Fibroblast of skin of abdomen (primary cell): ENCODE measurements at regions not wholly inside any gene's neighbourhood (a gene's known extent, or its start where the extent isn't known, plus 50 kb on each side); places are given as distances from the start of the nearest gene placed in this dataset.
"Not testable (repeated sequence)": the region's sequence is repeated elsewhere in the genome, so short reads cannot be mapped to it uniquely, and the experiment has no call there.

Experiments used
- DNase-seq: peaks from one replicate; pipeline ENCODE4 v3.0.0-alpha.2; 2013

DNA sequence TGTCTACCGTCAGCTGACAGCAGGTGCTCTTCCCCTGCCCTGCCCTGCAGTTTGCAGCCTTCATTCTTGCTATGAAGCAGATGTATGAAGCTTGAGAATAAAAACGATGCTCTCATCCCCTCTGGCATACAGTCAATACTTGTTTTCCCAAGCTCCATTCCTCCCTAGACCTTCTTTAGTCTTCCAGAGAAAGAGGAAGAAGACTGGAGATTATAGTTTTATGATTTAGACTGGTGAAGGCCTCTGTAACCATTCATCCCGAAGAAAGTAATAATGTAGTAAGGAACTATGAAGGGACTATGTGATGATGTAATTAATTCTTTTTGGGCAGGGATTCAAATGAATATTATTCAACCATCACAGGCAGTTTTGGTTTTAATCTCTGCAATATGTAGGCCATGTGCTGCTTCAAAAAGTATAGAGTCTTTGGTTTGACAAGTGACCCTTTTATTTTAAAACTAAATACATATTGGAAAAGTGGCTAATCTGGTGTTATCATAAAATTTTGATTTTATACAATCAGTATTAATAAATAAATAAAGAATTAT, 242.4 kb upstream of the KIAA1217 start:
- DNase-seq: no peak

DNA sequence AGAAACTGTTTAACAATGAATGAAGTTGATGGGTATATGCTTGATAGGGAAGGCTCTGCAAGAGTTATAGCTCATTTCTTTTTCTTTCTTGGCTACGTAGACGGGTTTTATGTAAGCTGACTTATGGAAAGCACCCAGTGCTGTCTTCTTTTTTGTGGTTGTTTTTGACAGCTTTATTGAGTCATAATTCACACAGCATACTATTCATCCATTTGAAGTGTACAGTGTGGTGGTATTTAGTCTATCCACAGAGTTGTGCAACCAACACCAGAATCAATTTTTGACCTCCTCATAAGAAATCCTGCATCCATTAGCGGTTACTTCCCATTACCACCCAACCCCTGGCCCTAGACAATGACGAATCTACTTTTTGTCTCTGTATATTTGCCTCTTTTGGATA, 240.6 kb upstream of the KIAA1217 start:
- peak; percentile 90 for DNase-seq

DNA sequence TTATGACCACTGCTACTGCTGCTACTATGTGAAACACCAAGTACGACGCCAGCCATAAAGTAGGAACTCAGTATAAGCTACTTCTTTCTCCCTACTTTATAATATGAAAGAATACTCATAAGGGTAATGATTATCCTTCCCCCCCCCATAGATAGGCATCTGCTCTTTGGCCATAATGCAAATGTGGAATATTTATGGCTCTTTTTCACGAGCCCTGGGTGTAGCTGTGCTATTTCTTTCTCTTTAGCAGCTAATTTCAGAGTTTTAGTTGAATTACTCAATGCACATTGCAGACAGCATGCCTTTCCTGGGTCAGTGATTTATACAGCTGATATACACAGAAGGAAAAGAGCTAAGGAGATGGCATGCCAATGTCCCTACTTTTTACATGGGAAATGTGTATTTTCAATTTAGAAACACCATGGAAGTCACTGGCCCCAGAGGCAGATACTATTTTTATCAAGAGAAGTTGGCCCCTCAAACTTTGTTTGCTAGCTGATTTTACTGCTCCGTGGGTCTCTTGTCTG, 234.1 kb upstream of the KIAA1217 start:
- no peak for DNase-seq

DNA sequence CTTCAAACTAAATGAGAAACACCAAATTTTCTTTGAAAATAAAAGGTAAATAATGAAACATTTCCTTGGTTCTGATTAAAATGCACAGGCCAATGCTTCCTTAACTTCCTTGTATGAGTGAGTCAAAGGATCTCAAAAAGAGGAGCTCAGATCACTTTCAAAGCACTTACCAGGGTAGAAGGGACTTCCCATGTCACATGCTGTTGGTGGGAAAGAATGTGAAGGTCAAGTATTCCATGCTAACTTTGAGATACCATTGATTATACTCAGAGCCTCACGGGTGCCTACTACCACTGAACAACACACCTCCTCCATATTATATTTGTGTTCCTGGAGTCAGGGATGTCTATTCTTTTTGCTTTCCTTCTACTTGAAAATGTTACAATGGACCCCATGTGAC, 233.5 kb upstream of the KIAA1217 start:
- DNase-seq: no peak

DNA sequence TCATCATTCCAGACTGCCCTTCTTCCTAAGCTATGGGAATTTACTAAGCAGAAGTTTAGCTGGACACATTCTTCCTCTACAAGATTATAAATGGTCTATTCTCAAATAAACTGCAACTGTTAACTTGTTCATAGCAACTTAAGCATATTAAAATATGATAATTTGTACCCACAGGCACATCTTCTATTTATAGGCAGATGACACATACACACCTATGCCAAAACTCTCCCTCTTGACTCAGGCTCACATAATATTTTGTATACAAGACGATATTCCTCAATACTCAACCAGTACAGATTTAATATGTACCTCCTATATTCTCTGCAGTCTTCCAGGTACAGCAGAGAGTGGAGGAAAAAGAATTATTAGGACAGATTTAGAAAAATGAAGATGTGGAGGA, 232.7 kb upstream of the KIAA1217 start:
- DNase-seq: no peak

DNA sequence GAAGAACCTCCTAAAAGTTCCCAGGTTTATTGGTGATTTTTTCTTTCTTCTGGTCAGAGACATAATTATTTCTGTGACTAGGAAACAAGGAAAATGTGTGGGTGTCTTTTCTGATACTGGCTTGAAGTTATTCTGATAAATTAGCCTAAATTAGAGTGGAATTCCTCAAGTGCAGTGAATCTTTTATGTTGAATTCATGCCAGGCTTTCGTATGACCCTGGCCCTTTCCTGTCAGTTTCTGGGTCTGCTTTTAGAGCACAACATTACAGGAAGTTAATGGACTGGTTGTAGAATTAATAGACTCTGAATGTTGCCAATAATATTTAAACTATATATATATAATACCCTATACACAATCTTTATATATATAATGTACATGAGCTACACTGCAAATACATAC, 230.6 kb upstream of the KIAA1217 start:
- no peak for DNase-seq

DNA sequence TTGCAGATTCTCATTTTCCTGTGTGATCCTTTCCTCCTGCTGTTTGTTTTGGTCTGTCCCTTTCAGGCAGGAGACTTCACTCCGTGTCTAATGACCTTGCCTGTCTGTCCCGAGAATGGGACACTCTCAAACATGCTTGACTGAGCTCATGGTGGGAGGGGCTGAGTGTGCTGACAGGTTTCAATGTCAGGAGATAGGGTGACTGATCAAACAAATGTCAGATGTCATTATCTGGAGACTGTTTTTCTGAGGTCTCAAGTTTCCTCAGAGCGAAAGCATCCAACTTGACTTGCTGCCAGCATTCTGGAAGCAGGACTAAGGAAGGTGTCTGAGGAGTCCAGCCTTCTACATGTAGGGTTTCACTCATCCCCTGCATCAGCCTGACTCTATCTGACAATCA, 228.8 kb upstream of the KIAA1217 start:
- DNase-seq: no peak

DNA sequence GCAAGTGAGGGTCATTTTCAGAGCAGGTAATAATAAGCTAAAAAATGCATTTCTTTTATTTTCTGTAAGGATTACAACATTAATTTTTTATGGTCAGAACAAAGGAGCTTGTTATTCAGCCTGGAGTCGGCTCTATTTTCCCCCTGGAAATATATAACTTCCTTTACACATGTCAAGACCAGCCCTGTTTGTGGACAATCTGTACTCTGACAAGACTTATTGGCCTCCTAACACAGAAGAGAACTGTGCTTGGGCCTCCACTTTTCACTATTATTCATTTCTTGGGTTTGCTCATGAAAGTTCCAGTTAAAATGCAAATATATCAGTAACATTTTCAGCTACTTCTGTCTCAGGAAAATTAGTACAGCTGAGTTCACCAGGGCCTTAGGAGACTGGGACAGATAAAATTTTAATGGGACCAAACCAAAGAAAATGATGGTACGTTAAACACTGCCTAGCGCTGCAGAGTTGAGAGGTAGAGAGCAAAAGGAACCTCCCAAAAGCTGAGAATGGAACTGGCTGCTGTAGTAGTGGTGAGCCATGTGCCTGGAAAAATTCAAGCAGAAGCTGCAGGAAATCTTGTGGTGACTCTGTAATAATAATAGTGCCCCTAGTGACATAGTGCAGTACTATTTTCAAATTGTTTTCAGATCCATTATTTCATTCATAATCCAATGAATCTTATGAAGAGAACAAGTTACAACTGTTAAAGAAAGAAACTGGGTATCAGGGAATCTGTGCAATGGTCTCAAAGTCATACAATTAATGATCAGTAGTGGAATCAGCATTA, 227.2 kb upstream of the KIAA1217 start:
- DNase-seq: no peak

DNA sequence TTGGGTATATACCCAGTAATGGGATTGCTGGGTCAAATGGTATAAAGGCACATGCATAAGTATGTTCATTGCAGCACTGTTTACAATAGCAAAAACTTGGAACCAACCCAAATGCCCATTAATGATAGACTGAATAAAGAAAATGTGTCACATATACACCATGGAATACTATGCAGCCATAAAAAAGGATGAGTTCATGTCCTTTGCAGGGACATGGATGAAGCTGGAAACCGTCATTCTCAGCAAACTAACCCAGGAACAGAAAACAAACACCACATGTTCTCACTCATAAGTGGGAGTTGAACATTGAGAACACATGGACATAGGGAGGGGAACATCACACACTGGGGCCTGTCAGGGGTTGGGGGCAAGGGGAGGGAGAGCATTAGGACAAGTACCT, 224.5 kb upstream of the KIAA1217 start:
- DNase-seq: not testable (repeated sequence)

DNA sequence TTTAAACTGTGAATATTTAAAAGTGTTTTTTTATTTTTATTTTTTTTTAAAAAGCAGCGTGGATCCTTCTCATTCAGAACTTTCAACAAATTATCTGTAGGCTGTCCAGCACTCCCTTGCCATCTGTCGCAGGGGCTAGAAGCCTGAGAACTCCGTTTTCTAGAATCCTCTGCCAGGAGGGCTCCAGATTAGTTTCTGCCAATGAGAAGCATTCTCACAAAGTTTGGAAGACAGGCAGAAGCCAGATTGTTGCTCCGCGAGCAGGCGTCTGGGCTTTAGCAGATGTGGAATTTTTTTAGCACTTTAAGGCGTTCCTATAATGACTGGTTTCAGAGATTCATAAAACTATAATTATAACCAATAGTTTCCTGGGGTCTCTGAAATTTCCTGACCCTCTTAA, 220.9 kb upstream of the KIAA1217 start:
- DNase-seq: no peak

DNA sequence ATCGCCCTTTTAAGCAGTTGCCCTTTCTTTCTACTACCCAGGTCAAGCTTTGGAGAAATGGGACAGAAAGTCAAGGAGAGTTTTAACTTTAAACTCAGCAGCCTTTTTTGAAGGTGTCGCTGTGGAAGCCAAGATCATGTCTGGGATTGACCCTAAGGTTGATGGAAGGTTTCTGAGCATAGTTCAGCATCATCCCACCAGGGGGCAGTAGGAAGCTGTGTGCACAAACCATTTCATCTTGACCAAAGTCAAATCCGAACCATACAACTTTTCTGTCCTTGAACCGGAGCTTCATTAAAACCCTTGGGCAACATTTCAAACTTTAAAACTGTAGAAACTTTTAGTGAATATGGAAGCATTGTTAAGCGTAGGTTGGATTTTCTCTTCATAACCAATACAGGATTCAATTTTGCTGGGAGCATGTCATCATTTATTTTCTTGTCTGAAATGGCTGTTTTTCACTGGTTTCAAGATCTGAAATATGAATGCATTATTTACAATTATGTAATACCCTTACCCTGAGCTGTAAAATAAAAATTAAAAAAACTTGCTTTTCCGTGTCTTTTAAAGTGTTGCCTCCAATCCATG, 214.4 kb upstream of the KIAA1217 start:
- peak; percentile 58 for DNase-seq

DNA sequence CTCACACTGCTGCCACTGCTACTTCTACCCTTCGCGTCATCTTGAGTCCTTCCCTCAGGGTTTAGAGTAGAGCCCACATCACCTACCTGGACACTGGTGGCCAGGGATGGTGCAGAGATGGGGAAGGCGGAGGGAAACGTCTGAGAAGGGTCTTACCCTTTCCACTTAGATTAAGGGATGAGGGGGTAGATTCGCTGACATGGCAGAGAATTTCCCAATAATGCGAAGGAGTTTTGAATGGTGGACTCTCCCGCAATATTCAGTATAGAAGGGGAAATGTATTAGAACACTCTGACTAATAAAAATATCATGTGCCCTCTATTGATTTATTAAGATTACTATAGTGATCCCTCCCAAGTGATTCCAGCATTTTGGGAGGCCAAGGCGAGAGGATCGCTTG, 209.5 kb upstream of the KIAA1217 start:
- no peak for DNase-seq

DNA sequence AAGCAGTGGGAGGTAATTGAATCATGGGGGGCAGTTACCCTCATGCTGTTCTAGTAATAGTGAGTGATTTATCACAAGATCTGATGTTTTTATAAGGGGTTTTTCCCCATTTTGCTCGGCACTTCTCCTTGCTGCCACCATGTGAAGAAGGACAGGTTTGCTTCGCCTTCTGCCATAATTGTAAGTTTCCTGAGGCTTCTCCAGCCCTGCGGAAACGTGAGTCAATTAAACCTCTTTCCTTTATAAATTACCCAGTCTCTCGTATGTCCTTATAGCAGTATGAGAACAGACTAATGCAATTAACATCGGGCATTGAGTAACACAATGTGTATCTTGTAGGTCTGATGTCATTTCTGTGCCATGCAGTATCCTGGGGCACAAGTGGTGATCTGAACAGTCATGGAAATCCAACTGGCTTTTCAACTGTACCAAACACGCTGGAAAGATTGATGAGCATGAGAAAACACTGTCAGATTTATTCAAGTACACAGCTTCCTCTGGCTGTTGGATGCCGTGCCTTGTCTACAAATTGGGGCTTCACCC, 208.6 kb upstream of the KIAA1217 start:
- no peak for DNase-seq

DNA sequence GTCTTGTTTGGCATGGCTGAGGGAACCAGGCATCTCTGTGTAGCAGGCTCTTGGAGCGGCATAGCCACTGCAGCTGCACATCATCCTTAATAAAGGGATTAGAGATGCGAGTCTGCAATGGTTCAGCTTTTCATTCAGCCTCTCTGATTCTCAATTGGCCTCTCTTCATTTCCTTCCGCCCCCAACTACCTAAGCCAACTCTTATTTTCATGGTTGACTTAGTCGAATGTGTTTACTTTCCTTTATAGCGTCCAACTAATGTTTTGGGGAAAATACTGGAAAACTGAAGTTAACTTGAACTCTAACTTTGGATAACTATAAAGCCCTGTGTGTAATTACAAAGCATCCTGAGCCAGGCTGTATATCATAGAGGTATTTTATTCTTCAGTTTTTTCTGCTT, 202.2 kb upstream of the KIAA1217 start:
- no peak for DNase-seq

DNA sequence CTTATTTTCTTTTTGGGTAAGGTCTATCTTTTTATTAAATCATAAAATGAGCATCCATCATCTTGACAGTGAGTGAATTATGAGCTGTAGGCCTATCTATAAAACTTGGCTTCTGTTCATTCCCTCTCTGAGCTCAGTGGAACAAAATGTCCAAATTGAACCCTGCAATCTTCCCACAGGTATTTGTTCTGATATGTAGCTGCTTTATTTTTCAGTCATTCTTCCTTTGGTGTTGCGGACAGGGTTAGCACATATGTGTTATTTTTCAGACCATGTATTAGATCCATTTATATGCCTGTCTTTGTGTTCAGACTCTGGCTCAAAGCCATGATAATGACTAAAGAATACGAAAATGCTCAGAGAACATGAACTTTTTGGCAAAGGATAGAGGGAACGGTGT, 201.6 kb upstream of the KIAA1217 start:
- peak; percentile 36 for DNase-seq

DNA sequence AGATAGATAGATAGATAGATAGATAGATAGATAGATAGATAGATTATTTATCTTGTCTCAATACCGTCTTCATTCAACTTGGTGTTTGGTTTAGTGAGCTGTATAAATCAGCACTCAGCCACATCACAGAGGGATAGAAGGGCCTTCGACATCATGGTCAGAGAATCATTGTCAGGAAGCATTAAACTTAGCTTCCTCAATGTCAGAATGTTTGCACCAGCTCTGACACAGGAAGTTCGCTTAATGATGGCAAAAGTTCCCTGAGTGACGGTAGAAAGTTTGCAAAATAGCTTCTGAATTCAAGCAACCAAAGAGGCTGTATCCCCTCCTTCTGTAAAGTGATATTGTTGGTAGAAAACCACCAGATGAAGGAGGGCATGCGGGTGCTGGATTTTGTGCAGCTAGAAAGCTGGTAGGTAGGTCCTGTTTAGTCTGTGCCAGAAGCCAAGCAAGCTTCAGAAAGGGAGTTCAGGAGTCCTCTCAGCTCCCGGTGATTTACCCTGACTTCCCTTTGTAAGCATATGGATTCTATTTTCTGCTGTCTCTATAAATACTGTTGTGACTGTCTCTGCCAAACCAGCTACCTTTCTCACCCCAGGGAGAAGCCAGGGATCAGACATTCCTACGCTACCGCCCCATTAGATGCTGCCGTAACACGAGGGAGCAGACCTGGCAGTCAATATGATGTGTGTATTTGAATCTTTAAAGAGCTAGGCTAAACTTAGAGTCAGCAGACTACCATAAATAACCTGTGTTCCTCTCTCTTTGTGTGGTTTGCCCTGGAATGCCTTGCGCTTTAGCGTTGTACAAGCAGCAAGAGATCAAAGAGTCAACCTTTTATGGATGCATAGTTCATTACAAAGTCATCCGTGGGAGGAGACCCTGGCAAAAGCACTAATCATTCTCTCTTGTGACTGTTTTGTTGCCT, 200.5 kb upstream of the KIAA1217 start:
- peak; percentile 97 for DNase-seq

DNA sequence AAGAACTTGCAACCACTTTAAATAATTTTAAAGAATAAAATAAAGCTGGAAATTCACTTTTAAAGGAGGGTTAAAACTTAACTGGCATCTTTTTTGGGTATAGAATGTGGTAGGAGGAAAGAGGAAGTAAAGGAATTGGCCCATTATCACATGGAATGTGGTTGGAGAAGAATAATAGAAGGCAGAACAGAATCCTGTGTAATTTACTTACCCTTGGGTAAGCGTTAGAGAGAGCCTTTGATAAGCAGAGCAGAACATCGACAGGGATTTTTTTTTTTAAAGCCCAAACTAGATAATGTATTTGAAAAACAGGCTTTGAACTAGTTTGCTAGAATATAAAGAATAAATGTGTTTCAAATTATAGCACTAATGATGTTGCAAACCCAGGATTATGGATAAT, 199.8 kb upstream of the KIAA1217 start:
- no peak for DNase-seq

DNA sequence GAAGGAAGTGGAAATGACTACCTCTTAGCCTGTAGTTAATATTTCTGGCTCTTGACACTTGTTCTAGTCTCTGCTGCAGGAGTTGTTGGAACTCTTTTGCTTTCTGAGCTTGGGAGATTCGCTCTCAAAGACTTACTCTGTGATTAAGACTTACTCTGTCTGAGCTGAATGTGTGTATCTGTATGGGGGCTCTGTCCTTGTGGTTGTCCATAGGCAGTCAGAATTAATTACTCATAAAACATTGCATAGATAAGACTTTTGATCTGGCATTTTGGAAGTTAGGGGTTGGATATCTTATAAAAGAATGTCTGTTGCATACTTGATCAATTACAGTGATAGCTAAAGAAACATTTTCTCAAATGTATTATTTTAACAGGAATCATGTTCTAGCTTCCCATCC, 199.2 kb upstream of the KIAA1217 start:
- DNase-seq: peak; percentile 46

DNA sequence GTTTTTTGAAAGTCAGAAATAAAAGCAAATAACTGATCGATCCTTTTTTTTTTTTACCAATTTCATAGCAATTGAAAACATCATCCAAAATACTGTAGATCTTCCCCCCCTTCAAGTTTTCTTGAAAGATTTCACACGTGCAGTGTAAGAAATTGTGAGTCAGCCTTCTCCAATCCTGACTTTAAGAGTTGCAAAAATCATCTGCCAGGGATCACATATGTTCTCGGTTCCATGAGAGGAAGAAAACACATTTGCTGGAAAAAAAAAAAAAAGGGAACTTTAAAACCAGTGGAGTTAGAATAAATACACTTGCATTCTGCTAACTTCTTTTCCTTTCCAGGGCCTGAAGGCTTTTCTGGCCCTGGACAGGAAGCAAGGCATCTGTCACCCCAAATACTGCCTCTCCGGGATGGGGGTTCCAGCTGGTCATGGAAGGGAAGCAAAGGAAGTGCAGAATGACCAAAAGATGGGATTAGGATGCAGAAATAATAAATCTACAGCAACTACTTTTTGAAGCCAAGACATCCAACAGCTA, 198.4 kb upstream of the KIAA1217 start:
- DNase-seq: peak; percentile 59

DNA sequence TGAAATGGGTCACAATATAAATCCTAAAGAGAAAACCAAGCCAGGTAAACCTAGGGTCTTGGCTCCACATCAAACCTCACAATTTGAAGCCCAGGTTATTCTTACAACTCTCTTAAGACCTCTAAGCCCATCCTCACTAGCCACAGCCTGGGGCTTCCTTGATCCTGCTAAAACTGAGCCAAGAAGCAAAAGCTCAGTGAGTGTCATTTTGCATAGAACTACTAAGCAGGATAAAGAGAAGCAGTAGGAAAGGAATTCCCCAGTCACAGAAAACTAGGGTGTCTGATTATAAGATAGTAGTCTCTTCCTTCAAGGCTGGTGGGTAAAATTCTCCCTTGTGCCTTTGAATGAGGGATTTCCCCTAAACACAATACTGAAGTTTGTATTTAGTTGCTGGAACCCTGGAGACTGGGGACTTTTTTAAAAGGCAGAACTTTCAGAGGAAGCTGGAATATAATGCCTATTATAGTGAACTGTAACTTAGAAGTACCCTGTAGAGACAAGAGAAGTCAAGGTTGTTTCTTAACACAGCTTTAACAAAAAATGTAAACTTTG, 196.6 kb upstream of the KIAA1217 start:
- DNase-seq: no peak

DNA sequence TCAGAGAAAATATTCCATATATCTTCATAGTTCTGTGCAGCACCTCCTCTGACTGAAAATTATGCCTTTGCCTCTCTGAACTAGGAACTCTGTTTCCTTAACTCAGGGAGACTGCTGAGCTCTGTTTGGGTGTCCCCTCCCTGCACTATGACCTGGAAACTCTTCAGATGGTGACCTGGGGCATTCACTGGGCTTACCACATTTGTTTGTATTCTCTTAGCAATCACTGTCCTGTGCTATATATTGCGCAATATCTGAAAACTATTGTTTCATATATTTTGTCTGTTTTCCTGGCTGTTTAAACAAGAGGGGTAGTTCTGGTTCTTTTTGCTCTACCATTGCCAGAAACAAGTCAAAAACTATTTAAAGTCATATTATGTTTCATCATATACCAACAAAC, 181.8 kb upstream of the KIAA1217 start:
- no peak for DNase-seq

DNA sequence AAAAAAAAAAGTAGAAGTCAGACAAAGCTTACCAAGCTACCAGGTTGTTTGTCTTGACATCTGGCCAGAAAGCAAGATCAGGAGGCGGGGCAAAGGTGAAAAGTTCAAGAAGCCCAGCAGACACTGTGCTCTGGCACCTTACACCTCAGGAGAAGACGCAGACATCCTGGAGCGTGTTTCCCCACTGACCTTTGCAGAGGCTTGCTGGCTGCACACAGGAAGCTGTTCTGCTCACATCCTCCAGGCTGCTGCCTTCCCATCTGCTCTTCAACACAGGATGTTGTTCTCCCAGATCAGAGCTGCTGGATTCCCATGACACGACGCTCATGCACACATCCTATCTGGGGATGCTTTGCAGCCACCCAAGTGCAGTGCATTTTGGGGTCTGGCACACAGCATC, 174.4 kb upstream of the KIAA1217 start:
- peak; percentile 4 for DNase-seq
